Endodermal cell (in vitro differentiated cells): ENCODE measurements at regions not wholly inside any gene's neighbourhood (a gene's known extent, or its start where the extent isn't known, plus 50 kb on each side); places are given as distances from the start of the nearest gene placed in this dataset.

Experiments used
- DNase-seq: peaks from one replicate; pipeline ENCODE4 v3.0.0-alpha.2; 2017
- H3K27ac ChIP-seq: 2 replicates; pipeline ENCODE4 v1.5.1; 2013; ENCODE audit warnings: mild to moderate bottlenecking, low read depth, low read length, moderate library complexity
- H3K27me3 ChIP-seq: 2 replicates; pipeline ENCODE4 v1.6.1; 2013; ENCODE audit warnings: mild to moderate bottlenecking, low read length, moderate library complexity; ENCODE audit not compliant: insufficient read depth, control insufficient read depth, poor library complexity, severe bottlenecking
- H3K36me3 ChIP-seq: 2 replicates; pipeline ENCODE4 v1.7.0; 2013; ENCODE audit warnings: mild to moderate bottlenecking, low read length, moderate library complexity; ENCODE audit not compliant: control insufficient read depth, insufficient read depth
- H3K4me1 ChIP-seq: one replicate; pipeline ENCODE4 v1.7.0; 2013; ENCODE audit warnings: low read length; ENCODE audit not compliant: control insufficient read depth, insufficient read depth
- H3K4me3 ChIP-seq: 2 replicates; pipeline ENCODE4 v1.5.1; 2013; ENCODE audit warnings: mild to moderate bottlenecking, low read length, moderate library complexity
- H3K9ac ChIP-seq: 2 replicates; pipeline ENCODE4 v1.6.1; 2013; ENCODE audit warnings: mild to moderate bottlenecking, low read length, moderate library complexity; ENCODE audit not compliant: poor library complexity, severe bottlenecking; ENCODE audit errors: extremely low read depth
- H3K9me3 ChIP-seq: 2 replicates; pipeline ENCODE4 v1.6.1; 2013; ENCODE audit warnings: mild to moderate bottlenecking, low read length, moderate library complexity; ENCODE audit not compliant: control insufficient read depth
- H3K27ac Mint-ChIP-seq: 2 replicates; pipeline ENCODE4 v1.8.0; 2020; ENCODE audit warnings: mixed read lengths
- H3K27me3 Mint-ChIP-seq: 2 replicates; pipeline ENCODE4 v1.8.0; 2021; ENCODE audit warnings: mild to moderate bottlenecking, mixed read lengths; ENCODE audit not compliant: insufficient read depth
- H3K36me3 Mint-ChIP-seq: 2 replicates; pipeline ENCODE4 v1.8.0; 2020; ENCODE audit warnings: low read depth, mixed read lengths
- H3K4me1 Mint-ChIP-seq: 2 replicates; pipeline ENCODE4 v1.8.0; 2020; ENCODE audit warnings: mixed read lengths
- H3K4me3 Mint-ChIP-seq: 2 replicates; pipeline ENCODE4 v1.8.0; 2020; ENCODE audit warnings: mild to moderate bottlenecking, moderate library complexity, mixed read lengths
- H3K9me3 Mint-ChIP-seq: 2 replicates; pipeline ENCODE4 v1.8.0; 2020; ENCODE audit warnings: mild to moderate bottlenecking, mixed read lengths
- WGBS, 2 experiments: methylation state at CpG; one replicate each; pipeline versions ENCODE4 v1.1.5 to v1.1.7; 2013; ENCODE audit warnings: missing lambda C conversion rate in 2 of 2, mixed read lengths in 1 of 2; ENCODE audit not compliant: insufficient coverage in 1 of 2, insufficient read length in 1 of 2; 5-methylcytosine and 5-hydroxymethylcytosine counted together
- TF ChIP-seq, protein P1 (sequence below): fragments of 200-600 bp; sonication (generic); conservative IDR thresholded peaks from 2 replicates; pipeline ENCODE4 v1.5.0; 2021; ENCODE audit warnings: antibody characterized with exemption, mild to moderate bottlenecking

DNA sequence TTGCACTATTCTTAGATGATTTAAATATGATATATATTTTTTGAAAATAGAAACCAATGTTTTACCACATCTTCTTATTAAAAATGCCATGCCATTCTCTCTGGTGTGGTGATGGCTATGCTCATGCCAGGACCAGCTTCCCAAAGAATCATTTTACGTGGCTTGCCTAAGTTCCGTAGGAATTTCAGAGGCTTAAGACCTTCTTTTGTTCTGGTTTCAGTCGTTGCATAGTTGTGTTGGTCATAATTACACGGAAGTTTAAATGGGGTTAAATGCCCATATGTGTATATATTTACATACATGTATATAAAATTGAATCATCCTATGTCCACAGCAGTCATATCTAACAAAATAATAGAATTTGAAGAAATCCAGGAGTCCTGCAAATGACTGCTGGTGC lies 78.7 kb upstream of the PLPPR5 start:
- no peaks in the 10 kb centered on the region for H3K36me3 ChIP-seq
- no peak overlapping the region for H3K27ac ChIP-seq
- 91 to 100% methylated on average over 1 to 3 of the region's 4 CpGs for WGBS, 2 experiments
- no peaks in the 10 kb centered on the region for H3K9me3 ChIP-seq
- H3K27ac Mint-ChIP-seq = no peak overlapping the region
- no peaks in the 10 kb centered on the region for H3K4me1 Mint-ChIP-seq
- no peaks in the 10 kb centered on the region for H3K36me3 Mint-ChIP-seq
- no peak overlapping the region for H3K9ac ChIP-seq
- no peaks in the 10 kb centered on the region for H3K27me3 ChIP-seq
- H3K9me3 Mint-ChIP-seq = no peaks in the 10 kb centered on the region
- no peaks in the 10 kb centered on the region for H3K27me3 Mint-ChIP-seq
- H3K4me3 Mint-ChIP-seq = no peak overlapping the region
- no peaks in the 10 kb centered on the region for H3K4me1 ChIP-seq
- H3K4me3 ChIP-seq = no peak overlapping the region
- no peak for DNase-seq
- TF ChIP-seq, protein P1, sequence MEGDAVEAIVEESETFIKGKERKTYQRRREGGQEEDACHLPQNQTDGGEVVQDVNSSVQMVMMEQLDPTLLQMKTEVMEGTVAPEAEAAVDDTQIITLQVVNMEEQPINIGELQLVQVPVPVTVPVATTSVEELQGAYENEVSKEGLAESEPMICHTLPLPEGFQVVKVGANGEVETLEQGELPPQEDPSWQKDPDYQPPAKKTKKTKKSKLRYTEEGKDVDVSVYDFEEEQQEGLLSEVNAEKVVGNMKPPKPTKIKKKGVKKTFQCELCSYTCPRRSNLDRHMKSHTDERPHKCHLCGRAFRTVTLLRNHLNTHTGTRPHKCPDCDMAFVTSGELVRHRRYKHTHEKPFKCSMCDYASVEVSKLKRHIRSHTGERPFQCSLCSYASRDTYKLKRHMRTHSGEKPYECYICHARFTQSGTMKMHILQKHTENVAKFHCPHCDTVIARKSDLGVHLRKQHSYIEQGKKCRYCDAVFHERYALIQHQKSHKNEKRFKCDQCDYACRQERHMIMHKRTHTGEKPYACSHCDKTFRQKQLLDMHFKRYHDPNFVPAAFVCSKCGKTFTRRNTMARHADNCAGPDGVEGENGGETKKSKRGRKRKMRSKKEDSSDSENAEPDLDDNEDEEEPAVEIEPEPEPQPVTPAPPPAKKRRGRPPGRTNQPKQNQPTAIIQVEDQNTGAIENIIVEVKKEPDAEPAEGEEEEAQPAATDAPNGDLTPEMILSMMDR = no peak

- H3K4me3 ChIP-seq = no peak overlapping the region
- Mint-ChIP-seq H3K27me3 (no peaks in the 10 kb centered on the region), H3K4me1 (no peaks in the 10 kb centered on the region), H3K27ac (no peak overlapping the region), H3K36me3 (no peaks in the 10 kb centered on the region), H3K9me3 (no peaks in the 10 kb centered on the region), H3K4me3 (no peak overlapping the region)
- no peak for DNase-seq
- WGBS, 2 experiments = 69 to 100% methylated on average over 1 of the region's 1 CpG
- no peaks in the 10 kb centered on the region for H3K27me3 ChIP-seq
- TF ChIP-seq, protein P1 = no peak
- no peak overlapping the region for H3K27ac ChIP-seq
- no peaks in the 10 kb centered on the region for H3K36me3 ChIP-seq
- no peaks in the 10 kb centered on the region for H3K9me3 ChIP-seq
- no peak overlapping the region for H3K9ac ChIP-seq
- no peaks in the 10 kb centered on the region for H3K4me1 ChIP-seq
These were observed 79.9 kb upstream of the PLPPR5 start for GRCh38 chr1:99084562-99084961.

- Histone ChIP-seq H3K27me3 (no peaks in the 10 kb centered on the region), H3K9me3 (no peaks in the 10 kb centered on the region), H3K36me3 (no peaks in the 10 kb centered on the region), H3K9ac (no peak overlapping the region), H3K4me1 (no peaks in the 10 kb centered on the region), H3K27ac (no peak overlapping the region), H3K4me3 (no peak overlapping the region)
- Mint-ChIP-seq H3K27ac (no peak overlapping the region), H3K36me3 (no peaks in the 10 kb centered on the region), H3K27me3 (no peaks in the 10 kb centered on the region), H3K4me1 (no peaks in the 10 kb centered on the region), H3K9me3 (no peaks in the 10 kb centered on the region), H3K4me3 (no peak overlapping the region)
- TF ChIP-seq, protein P1 = no peak
- 88% methylated on average over 1 of the region's 1 CpG; no CpG with 5 or more reads in 1 of the 2 experiments for WGBS, 2 experiments
- no peak for DNase-seq
These were observed 81.4 kb upstream of the PLPPR5 start for GRCh38 chr1:99086057-99086456.
